AG08395 (cell line): ENCODE measurements at regions not wholly inside any gene's neighbourhood (a gene's known extent, or its start where the extent isn't known, plus 50 kb on each side); places are given as distances from the start of the nearest gene placed in this dataset.
"Not testable (repeated sequence)": the region's sequence is repeated elsewhere in the genome, so short reads cannot be mapped to it uniquely, and the experiment has no call there.

ENCODE experiments used
- DNase-seq: peaks from one replicate; pipeline ENCODE4 v3.0.0; 2012; ENCODE audit warnings: mixed read lengths, low spot score

- DNase-seq, result no peak
Observed at GRCh38 chr12:46945591-46945990, 119.8 kb upstream of the SLC38A4 start.

DNA sequence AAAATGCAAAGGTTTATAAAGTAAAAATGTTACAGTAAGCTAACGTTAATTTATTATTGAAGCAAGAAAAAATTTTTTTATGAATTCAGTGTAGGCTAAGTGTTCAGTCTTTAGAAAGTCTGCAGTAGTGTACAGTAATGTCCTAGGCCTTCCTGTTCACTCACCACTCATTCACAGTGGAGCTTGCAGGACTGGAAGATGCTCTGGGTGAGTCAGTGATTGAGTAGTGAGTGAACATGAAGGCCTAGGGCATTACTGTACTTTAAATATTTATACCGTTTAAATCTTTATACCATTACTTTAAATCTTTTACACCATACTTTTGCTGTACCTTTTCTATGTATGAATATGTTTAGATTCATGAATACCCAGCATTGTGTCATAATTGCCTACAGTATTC is 120.3 kb upstream of the SLC38A4 start:
- no peak for DNase-seq

DNA sequence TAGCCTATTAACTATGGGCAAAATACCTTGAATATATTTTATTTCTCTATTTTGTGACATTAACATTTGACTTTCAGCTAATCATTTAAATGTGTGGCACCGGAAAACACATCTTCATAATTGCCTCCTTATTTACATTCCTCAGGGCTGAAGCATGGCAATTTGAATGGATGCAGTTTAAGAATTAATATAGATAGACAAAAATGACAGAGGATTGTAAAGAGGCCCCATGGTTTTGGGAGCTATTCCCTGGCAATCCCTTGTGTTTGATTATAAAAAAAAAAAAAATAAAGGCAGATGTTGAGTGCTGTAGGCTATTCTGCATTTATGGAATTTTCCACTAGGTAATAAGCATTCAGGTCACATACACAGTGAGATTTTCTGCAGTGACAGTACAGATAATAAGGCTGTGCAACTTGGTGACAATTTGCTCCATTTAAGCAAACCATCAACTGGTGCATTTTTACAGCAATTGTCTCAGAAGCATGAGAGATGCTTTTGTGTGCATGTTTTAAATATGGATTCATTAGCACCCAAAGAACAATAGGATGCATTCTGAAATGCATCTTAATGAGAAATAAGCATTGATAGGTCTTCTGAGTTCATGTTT is 123.2 kb upstream of the SLC38A4 start:
- peak; percentile 16 for DNase-seq

DNA sequence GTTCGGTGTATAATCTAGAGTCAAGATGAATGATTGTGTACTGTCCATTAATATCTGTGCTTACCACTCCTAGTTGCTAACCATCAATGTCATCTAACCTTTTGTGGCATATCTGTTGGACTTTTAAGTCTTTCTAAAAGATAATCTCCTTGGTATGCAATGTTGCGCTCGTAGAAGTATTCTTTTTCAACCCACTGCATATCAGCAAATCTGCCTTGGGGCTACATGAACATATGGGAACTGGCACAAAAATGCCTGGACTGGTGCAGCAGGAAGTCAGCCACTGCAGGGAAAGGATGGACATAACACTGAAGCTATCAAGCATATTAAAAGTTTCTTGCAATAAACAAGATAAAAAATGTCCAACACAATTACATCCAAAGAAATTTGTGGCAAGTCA is 124.3 kb upstream of the SLC38A4 start:
- DNase-seq, result no peak

DNA sequence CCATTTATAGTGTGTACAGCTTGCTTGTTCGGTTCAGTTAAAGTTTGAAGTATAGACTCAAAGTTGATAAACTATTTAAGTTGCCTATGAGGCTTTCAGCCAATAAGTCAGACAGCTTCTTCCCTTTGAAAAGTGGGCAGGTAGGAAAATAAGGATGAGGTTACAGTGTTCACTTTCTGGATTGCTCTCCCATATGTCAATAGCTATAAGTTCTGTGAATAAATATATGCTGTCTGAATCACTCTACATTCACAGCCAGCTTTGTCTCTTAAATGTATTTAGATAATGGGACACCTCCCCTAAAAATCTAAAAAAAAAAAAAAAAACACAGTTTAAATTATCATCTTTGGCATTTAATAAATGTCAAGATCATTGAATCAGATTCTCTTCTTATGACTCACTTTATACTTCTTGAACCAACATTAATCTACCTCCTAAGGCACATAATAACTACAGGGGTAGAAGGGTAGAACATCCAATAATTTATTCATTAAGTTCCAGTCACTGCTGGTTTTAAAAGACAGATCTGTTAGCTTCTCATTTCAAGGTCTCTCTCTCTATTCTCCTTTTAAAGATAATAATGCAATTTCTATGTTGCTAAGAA is 126.4 kb upstream of the PCED1B start:
- DNase-seq, result no peak

GRCh38 chr12:46956451-46957035 is 122.9 kb upstream of the PCED1B start:
- no peak for DNase-seq

DNA sequence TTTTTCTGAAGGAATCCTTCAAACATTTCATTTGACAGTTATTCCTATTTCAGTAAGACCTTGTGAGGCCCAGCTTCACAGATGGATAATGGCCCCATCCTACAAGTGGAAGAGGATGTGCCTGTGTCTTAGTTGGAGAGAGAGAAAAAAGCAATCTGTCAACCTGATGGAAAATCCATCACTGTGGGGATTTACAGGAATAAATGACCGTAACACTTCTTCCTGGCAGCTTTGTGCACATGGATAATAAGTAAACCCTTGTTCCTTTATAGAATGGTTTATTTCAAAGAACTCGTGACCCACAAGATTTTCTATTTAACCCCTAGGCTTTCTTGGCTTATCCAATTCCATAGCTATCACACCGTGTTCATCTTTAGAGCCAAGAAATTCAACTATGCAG is 121.4 kb upstream of the PCED1B start:
- DNase-seq, result no peak

DNA sequence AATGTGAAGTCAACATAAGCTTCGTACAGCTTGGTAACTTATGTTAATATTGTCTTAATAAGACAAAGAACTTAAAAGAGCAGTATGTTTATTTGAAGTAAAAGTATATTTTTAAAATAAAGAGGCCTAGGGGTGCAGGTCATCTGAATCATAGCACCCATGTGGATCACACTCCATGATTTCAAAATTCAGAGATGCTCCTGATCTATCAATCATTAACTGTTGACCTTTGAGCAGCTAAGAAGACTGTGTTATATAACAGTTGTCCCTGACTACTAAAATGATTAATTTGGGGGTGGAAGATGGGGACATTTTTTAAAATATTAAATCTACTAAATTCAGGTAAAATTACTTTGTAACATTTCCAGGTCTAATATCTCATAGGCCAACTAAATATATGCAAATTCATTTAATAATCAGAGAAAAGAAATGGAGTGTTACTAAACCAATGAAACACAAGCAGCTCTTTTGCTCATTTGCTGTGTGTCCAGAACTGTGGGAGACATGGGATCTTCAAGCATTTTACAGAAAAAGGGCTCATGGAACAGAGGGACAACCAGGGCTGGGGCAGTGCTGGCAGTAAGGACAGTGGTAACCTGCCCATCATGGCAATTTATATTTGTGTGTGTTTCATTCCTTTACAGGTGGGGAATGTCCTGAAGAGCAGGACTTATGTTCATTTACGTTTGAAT is 120.7 kb upstream of the PCED1B start:
- no peak for DNase-seq

GRCh38 chr12:46959502-46959901 is 119.9 kb upstream of the PCED1B start:
- peak; percentile 75 for DNase-seq

DNA sequence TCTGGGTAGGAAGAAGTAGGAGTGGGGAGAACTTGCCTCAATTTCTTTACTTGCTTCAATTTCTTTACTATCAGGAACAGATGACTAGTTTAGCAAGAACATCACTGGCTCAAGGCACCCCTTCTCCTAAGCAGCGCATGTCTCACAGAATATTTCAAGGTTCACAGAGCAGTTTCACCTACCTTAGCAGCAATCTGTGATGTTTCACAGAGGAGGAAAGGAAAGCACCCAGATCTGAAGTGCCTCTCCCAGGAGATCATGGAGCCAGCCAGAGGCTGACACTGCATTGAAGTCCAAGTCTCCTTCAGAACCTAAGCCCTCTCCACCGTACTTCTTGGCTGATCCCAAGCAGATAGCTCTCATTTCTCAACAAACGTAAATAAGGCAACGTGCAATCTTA is 118.7 kb upstream of the PCED1B start:
- DNase-seq, result no peak

GRCh38 chr12:46963191-46963590 is 116.2 kb upstream of the PCED1B start:
- no peak for DNase-seq

GRCh38 chr12:46963977-46964971 is 115.1 kb upstream of the PCED1B start:
- peak; percentile 77 for DNase-seq

- DNase-seq, result no peak
Observed at GRCh38 chr12:46965137-46965536, 114.3 kb upstream of the PCED1B start.

DNA sequence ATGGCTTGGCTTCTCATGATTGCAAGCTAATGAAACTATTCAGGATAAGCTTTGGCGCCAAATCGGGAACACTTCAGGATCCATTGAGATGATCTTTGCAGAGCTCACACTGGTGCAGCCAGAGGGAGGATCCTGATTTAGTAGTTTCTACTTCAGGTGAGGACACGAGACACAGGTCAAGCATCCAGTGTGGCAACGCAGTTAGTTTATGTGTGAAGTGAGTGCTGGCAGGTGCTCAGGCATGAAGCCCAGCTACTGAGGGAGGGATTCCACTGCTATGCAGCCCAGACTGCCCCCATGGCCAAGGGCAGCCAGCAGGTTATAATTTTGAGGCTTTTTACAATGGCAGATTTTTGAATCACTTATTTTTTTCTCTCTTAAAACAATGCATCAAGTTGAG is 113.5 kb upstream of the PCED1B start:
- DNase-seq, result no peak

GRCh38 chr12:46970636-46971035 is 108.8 kb upstream of the PCED1B start:
- peak; percentile 14 for DNase-seq

DNA sequence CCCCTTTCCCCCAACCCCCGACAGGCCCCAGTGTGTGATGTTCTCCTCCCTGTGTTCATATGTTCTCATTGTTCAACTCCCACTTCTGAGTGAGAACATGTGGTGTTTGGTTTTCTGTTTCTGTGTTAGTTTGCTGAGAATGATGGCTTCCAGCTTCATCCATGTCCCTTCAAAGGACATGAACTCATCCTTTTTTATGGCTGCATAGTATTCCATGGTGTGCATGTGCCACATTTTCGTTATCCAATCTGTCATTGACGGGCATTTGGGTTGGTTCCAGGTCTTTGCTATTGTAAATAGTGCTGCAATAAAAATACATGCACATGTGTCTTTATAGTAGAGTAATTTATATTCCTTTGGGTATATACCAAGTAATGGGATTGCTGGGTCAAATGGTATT is 105.5 kb upstream of the PCED1B start:
- DNase-seq, result not testable (repeated sequence)

DNA sequence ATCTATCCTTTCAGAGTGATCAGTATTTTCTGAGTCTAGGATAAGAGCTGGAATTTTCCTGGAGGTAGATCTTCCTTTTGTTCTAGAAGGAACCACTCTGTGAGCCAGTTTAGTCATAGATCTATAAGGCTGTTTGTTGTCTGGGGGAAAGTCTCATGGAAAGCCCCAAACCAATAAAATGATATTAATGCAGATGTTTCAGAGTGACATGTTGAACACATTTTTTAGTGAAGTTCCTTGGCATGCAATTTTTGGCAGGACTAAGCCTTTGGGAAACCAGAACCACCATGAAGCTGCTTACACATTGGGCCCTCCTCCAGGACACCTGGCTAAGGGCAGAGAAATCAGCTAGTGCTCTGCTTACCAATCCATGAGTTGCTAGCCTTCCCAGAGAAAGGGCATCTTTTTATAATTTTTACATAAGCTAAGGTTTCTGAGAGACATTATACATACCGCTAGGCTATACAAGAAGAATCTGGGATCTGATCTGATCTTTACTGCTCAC is 101.5 kb upstream of the PCED1B start:
- no peak for DNase-seq

- DNase-seq, result no peak
Observed at GRCh38 chr12:46981622-46982021, 97.8 kb upstream of the PCED1B start.

DNA sequence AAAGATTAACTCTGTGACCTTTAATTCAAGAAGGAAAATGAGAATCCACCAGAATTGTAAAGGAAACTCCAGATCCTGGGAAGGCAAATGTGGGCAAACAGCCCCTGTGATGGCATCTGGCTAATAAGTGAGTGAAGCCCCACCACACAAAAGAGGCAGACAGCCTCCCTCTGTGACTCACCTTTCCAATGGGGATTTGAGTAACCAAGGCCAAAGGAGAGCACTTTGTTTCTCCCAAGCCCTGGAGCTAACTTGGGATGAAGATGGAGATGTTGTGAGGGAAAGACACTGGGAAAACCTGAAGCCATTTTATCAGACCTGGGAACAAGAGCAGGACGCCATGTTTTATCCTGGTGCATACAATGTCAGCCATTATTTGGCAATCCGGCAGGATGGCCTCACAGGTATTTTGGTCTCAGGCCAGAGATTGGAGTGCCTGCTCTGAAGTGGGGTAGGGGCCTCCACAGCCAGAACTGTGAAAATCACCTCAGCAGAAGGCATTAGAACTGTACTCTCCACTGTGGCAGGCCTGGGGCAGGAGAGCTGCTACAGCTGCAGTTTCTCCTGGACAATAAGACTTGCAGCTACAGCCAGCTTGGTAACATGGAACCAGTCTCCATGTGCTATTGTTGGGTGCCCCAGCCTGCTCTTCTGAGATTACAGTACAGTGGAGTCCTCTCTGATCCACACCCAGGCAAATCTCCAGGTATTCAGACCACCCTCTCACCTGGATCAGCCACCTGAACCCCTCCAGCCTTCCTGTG is 96.6 kb upstream of the PCED1B start:
- DNase-seq, result no peak

DNA sequence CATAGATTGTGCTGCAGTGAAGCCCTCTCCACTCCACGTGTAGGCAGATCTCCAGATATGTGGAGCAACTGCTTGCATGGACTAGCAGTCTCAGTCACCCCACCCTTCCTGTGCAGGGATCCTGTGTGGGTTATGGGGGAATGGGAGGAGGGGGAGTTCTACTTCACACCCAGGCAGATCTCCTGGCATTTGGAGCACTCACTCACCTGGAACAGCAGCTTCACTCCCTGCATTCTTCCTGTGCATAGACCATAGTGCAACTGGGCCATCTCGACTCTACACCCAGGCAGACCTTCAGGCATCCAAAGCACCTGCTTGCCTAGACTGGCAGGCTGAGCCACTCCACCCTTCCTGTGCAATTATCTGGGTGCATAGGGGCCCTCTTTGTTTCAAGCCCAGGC is 96.0 kb upstream of the PCED1B start:
- no peak for DNase-seq
